Keratinocyte (primary cell): ENCODE measurements at regions not wholly inside any gene's neighbourhood (a gene's known extent, or its start where the extent isn't known, plus 50 kb on each side); places are given as distances from the start of the nearest gene placed in this dataset.

ENCODE experiments used
- CTCF ChIP-seq, 3 experiments: IDR thresholded peaks in 1 of 3; conservative IDR thresholded peaks in 1 of 3; optimal IDR thresholded peaks in 1 of 3; 2 replicates in 2 of 3; 3 replicates in 1 of 3; pipeline versions ENCODE3 to v1.5.1; 2011; ENCODE audit warnings: low read length in 3 of 3, mild to moderate bottlenecking in 3 of 3, moderate library complexity in 2 of 3, control low read depth in 1 of 3, inconsistent platforms in 1 of 3; ENCODE audit not compliant: insufficient read depth in 2 of 3; ENCODE audit errors: extremely low read depth in 1 of 3
- EZH2 ChIP-seq: IDR thresholded peaks from one replicate; pipeline ENCODE4 v1.6.1; 2012; ENCODE audit warnings: inconsistent platforms, mild to moderate bottlenecking, low read length, moderate library complexity

- TF ChIP-seq CTCF (optimal IDR thresholded peaks at IDR 0.05 in 1 of 3, IDR thresholded peaks at IDR 0.05 in 1 of 3, conservative IDR thresholded peaks at IDR 0.05 in 1 of 3; ENCODE audit: extremely low read depth in 1 of 3, insufficient read depth in 2 of 3, low read length in 3 of 3) (no peak), EZH2 (no peak)
Observed at GRCh38 chr6:115363379-115363778, 697.3 kb downstream of the FRK start.
